ENCODE measurements at regions not wholly inside any gene's neighbourhood (a gene's known extent, or its start where the extent isn't known, plus 50 kb on each side); places are given as distances from the start of the nearest gene placed in this dataset.
"Not testable (repeated sequence)": the region's sequence is repeated elsewhere in the genome, so short reads cannot be mapped to it uniquely, and the experiment has no call there.

DNA sequence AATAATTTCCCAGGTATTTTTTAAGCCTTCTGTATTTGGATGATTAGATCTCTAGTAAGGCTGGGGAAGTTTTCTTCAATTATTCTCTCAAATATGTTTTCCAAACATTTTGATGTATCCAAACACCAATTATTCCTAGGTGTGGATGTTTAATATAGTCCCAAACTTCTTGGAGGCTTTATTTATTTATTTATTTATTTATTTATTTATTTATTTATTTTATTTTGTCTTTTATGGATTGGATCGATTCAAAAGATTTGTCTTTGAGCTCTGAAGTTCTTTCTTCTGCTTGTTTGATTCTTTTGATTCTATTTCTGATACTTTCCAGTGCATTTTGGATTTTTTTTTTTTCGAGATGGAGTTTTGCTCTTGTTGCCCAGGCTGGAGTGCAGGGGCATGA lies 2267.9 kb upstream of the RAG2 start:
- DNase-seq: no peak

DNA sequence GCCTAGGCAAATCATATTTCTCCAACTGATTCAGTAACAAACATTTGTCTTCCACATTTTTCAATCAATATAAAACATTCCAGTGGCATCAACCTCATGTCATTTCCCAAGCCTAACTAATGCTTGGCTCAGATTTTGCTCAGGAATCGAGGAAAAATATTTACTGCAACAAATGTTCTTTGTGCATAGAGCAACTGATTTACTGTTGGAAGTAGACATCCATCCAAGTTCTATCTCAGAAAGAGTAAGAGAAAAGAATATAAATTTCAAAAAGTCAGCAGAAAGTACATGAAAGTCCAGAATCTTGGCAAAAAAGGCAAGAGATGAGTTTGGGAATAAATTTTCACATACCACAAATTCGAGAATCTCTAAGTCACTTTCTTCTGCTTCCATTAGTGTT lies 2245.0 kb upstream of the RAG2 start:
- no peak for DNase-seq

DNA sequence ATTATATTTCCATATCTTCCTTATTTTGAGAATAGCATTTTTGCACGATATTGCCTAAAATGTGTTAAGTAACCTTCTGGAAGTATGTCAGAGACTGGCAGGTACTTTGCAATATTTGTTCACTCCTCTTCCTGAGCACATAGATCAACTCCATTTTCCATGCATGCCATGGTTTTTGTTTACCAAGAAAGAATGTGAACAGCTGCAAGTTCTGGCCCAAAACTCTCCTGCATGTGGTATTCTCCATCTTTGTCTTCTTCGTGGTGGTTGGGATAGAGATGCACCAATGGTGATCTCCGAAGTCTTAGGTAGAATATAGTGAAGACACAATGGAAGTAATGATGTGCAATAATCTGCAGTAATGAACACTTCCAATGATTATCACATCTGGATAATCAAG lies 2241.0 kb upstream of the RAG2 start:
- DNase-seq: no peak

DNA sequence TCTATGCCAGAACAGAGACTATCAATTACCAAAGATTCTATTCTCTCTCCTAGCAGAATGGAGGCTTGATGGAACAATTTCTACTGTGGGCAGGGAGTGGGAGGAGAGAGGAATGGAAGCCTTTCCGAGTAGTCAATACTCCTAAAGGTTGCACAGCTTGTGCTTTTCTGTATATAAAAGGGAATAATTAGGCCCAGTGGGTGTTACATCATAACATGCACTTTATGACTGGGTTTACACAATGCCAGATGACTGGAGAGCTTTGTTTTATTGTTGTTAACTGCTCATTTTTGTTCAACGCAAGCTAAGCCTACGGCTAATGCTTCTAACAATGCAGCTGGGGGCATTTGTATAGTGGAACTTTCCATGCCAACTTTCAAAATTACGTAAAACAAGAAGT lies 2237.9 kb upstream of the RAG2 start:
- no peak for DNase-seq

DNA sequence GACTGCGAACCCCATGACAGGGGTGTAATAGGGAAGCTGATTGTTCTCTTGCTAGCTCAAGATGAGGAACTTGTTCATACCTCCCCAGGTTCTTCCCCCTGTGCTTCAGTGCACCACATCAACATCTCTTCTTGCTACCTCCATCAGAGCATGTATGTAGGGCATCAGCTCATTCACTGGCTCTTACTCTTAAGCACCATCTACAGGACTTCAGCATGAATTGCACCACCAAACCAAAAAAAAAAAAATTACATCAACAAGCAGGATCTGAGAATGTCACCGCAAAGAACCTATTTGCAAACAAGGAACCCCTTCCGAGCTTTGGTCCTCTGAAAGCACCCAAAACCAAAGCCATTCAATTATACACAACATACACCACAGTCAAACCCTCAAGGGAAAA lies 2226.5 kb upstream of the RAG2 start:
- no peak for DNase-seq

DNA sequence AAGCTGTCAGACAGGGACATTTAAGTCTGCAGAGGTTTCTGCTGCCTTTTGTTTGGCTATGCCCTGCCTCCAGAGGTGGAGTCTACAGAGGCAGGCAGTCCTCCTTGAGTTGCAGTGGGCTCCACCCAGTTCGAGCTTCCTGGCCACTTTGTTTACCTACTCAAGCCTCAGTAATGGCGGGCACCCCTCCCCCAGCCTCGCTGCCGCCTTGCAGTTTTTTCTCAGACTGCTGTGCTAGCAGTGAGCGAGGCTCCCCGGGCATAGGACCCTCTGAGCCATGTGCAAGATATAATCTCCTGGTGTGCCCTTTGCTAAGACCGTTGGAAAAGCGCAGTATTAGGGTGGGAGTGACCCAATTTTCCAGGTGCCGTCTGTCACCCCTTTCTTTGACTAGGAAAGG lies 2223.8 kb upstream of the RAG2 start:
- DNase-seq: not testable (repeated sequence)

DNA sequence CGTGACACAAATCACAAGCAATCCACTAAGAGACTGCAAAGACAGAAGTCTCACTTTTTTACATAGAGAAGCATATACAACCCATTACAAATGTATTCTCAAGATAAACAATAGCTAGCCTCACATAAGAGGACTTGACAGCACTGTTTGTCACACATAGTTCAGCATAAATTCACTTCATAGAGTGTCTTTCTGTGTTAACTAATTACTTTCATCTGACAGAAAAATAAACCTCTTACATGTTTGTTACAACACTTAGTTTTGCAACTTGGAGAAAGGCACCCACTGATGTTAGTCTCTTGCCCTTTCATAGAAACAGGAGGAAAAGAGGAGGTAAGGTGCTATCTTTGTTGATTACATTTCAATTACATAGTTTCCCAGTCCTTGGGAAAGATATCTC lies 2221.9 kb upstream of the RAG2 start:
- DNase-seq: no peak

DNA sequence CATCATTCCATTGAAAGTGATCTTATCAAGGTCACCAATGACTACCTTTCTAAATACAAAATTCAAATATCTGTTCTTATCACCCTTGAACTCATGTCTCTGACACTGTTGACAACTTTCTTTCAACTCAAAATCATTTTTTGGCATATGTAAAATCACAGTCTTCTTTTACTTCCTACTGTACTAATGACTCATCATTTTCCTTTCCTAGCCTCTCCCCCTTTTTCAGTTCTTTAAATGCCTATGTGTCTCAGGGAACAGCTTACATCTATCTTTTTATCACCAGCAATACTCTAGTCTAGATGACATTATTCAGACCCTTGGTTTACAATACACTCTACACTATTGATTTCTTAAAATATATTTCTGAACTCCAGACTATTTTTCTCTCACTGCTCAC lies 2220.7 kb upstream of the RAG2 start:
- no peak for DNase-seq

DNA sequence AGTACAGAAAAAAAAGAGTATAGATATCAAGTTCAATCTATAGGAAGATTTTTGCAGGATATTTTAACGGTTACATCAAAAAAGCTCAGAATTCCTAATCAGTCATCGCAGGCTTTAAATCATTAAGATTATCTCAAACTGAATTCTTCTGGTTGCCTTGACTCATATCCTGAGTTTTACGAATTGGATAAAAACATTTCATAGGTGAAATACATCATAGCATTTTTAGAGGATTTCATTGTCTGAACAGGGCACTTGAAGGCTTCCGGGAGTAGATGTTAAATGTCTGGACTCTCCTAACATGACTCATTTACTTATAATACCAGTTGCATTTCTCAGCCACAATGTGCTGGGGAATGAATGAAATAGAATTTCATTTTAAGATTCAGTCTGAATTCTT lies 2216.6 kb upstream of the RAG2 start:
- DNase-seq: no peak

DNA sequence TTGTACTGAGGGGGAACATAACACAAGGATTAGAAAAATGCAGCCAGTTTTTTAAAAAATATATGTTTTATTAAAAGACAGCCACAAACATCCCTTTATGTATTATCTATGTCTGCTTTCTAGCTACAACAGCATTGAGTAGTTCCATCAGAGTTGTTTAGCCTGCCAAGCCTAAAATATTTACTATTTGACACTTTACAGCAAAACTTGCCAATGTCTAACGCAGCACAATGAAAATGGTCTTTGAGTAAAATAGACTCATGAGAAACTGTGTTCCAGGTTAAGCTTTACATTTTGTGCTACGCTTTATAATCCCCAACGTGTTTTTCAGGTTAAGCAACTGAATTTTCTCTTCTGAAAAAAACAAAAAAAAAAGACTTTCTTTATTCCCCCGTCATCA lies 2211.5 kb upstream of the RAG2 start:
- no peak for DNase-seq

DNA sequence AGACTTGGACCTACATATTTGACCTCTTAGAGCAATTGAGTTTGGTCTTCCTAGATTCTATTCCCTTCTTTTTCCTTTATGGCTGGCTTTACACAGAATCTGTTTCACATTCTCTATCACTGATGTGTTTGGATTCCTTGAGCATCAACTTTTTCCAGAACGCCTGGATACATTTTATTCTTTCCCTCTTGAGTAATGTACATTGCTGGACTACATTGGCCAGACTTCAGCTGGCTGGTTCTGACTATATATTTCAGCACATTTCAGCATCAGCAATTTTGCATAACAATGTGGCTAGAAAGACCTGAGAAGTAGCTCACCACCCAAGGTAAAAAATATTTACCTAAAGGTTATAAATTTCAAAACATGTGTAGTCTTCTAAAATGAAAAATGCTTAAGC lies 2198.2 kb upstream of the RAG2 start:
- no peak for DNase-seq

DNA sequence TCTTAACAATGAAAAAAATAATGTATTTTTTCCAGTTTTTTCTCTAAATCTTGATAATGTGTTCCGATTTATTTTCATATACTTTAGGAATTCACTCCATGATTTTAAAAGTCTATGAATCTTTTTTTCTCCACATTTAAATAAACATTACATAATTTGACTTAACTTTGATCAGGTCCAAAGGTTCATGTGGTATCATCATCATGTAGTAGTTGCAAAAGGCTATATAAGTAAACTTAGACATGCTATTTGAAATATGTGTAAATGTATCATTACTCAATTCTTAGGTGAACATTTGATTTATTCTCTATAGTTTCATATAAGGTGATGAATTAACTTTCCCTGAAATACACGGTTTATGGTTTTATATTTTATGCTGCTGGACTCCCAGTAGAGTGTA lies 2197.0 kb upstream of the RAG2 start:
- DNase-seq: no peak

DNA sequence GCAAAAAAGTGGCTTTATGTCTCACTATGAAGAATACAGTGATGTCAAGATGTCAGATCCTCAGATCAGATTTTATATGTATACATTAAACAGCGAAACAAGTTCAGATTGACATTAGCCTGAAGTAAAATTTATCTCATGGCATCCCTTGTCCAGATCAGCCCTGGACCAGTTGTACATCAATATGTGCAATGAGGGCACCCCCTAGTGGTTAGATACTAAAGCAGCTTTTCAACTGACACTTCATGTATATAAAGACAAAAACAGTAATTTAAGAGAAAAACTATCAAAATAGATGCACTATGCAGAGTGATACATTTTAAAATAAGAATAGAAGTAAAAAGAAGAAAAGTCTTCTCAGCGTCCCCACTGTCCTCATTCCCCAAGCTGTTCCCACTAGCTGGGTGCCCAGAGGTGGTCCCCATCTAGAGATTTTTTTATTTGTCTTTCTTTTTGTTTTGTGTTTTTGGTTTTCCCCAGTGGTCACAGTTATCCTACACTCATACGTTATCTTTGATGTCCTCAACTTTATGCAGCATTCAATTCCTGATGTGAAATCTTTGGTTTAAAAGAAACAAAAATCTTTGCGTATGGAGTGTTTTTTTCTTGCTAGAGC lies 2193.4 kb upstream of the RAG2 start:
- DNase-seq: no peak

DNA sequence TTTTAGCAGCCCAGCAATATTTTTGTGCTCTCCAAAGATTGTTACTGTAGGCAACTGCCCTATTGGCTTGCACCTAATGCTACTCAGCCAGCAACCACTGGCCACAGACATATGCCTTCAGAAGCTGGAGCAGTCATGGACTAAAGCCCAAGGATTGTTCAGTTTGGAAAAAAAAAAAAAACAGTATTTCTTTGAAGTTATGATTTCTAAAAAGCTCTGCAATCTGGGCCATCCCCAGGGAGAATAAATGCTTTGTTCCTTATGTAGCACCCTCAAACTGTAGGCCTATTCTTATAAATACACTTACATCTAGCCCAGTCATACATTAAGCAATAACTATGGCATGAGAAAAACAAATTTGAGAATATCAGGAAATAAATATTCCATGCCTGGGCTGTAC lies 2190.5 kb upstream of the RAG2 start:
- DNase-seq: no peak

DNA sequence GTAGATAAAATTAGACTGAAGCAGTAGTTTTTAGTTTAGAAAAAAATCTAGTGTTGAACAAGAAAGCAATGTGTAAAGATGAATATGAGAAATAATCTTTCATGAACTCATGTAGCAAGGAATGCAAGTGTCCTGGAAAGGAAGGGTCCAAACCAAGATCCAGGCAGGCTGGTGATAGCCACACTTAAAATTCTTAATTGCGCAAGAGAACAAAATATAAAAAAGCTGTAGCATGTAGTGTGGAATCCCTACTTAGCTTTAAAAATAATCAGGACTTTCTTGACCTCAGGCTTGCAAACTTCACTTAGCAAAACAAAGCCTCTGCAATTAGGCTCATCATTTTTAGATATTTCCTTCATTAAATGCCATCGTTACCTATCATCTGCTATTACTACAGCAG lies 2186.1 kb upstream of the RAG2 start:
- DNase-seq: no peak

DNA sequence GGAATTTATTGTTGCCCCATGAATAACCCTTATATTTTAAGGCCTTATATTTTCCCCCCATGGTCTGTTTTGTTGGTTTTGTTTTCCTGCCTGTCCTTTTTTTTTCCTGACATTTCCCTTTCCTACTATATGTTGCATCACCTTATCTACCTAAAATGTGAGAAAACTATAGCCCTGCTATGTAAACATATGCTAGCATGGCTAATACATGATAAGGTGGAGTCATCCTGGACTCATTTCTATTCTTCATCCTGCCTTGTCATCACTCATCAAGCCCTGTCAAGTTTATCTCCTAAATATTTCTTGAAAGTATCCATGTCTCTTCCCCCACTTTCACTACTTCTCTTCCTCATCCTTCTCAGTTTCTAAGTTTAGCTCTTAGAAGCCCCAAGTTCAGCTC lies 2168.8 kb upstream of the RAG2 start:
- DNase-seq: no peak

DNA sequence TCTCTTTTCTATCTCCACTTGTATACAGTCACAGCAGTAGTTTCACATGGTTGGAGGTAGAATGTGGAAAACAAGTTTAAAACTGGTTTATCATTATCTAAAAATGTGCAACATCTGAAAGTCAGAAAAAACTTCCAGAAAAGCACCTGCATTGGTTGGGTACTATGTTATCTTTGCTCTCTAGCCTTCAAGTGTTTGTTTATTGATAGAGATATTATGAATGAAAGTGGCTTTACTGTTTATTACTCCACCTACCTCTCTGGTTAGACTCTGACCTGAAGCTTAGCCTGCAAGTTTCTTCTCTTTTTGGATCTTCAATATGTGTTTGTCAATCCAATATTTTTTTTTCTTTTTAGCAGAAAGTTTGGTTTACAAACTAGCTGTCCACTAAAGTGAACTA lies 2161.4 kb upstream of the RAG2 start:
- DNase-seq: no peak

DNA sequence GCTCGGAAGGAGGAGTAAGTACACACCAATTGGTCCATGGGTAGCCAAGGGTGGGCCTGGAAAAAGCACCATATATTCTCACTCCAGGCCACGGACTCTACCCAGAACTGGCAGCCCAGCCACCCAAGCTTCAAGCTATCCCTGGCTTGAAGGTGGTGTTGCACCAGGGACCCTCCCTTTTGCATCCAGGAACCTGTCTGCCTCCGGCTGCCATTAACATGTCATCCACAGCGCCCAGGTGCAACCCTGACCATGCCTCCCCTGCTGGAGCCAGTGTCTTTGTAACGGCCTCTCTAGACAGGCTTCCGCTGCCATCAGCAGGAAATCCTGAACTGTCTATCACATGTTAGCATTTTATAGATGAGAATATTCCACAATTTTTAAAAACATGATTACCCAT lies 2158.5 kb upstream of the RAG2 start:
- no peak for DNase-seq

DNA sequence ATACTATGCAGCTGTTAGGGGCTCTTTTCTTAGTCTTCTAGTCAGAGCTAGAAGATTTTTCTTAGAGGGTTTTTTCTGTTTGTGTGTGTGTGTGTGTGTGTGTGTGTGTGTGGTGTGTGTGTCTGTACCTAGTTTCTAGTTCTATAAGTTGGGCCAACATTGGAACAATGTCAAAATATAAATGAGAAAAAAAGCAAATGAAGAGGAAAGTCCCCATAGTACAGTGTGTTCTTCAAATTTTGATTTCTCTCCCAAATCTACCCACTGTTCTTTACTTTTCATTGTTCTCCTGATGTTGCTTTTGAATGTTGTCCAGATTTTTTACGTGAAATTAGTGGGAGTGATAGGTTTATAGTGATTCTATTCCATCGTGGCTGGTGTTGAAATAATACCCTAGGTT lies 2153.4 kb upstream of the RAG2 start:
- no peak for DNase-seq

DNA sequence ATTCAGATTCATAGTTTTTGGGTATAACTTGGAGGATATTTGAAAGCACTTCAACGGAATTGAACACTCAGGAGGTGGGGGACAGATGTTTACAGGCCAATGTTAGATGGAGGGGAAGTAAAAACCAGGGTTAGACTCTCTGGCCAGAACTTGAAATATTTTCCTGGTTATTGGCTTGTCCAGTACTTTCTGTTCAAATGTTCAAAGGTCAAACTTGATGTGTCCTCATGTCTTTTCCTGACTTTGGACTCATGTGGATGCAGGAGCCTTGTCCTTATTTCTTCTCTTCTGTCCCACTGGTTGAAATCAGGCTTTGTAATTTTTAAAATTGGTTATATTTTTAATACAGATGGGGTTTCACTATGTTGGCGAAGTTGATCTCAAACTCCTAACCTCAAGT lies 2148.5 kb upstream of the RAG2 start:
- DNase-seq: not testable (repeated sequence)

DNA sequence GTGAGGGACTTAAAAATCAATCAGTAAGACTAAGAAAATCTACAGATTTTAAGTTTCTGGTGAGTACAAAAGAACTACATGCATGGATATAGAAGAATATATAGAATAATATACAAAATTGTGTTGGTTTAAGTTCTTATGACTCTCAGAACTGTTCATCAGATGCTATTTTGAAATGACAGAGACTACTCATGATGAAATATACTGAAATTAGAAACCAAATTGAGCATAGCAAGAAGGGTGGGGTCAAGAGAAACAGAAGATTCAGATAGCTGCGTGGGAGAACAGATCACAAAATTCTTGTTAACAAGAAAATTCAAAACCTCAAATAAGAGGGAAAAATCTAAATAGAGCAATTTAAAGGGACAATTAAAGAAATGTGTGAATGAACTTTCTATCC lies 2125.3 kb upstream of the RAG2 start:
- DNase-seq: no peak

DNA sequence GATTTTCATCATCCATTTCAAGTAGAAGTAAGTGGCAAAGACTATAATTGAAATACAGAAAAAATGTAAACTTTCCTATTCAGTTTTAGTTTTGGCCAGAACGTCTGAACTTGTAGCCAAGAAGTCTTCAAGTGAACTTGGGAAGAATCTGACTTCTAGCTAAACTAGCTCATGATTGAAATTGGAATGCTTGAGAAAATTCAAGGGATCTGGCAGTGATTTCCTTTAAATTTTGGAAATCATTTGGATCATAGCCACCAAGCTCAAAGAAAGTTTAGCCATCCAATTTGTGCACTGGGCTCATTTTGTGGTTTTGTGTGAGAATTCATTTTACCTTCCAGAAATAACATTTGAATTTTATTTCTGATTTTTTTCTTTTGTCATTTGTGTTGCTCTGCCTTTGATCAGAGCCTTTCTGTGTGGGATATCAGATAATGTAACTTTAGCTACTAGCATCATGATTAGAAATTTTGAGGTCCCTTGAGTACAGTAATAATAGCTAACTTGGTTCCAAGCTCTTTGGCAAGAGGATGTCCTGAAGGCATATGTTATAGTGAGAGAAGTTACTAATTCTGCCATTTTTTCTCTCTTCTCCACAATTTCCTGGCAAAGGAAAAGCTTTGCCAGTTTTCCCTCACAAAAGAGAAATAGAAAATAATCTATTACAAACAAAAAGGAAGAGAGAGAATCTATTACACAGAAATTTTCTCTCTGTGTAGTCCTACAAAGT lies 2123.7 kb upstream of the RAG2 start:
- DNase-seq: no peak

DNA sequence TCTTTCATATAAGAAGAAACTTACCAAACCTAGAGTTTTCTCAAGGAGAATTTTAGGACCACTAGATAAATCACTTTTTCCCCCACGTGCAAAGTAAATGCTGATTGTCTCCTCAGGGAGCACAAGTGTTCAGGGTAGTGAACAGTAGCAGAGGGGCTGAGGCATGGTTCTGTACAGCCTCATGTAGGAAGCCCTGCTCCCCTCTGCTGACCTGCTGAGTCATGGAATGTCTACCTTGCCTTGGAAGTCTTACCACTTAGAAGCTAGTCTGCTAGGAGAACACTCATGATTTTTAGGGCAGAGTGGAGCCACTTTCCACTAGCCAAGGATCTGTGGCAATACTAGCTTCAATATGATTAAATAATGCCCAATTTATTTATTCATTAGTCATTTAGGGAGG lies 2120.6 kb upstream of the RAG2 start:
- no peak for DNase-seq

DNA sequence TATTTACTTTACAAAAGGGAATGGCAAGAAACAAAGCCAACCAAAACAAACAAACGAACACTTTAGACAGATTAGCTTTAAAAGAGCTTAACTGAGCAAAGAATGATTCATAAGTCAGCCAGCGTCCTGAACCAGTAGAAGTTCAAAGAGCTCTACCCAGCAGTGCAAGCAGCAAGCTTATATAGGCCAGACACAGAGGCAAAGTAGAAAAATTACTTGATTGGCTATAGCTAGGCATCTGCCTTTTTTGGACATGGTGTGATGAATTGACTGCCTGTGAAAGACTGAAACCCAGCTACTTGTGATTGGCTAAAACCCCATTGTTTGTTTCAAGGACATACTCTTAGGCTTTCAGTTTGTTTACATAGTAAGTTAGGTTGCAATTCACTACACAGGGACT lies 2120.0 kb upstream of the RAG2 start:
- no peak for DNase-seq

DNA sequence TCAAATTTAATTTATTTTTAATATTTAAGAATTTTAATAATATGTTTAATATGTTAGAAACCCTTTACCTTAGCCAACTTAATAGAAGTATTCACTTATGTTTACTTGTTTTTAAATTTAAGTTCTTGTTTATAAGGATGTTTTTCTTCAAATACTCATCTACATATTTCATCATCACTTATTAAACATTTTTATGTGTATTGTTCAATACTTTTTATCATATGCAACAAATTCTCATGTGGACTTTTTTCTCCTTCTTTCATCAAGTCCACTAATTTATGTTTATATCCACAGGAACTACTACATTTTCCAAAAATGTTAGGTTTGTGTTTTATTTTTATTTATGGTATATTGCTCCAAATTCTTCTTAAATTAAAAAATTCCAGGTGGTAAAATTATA lies 2113.1 kb upstream of the RAG2 start:
- no peak for DNase-seq

All from effector CD8-positive, alpha-beta T cell (primary cell).